NCI-H69 (cell line): ENCODE measurements at regions not wholly inside any gene's neighbourhood (a gene's known extent, or its start where the extent isn't known, plus 50 kb on each side); places are given as distances from the start of the nearest gene placed in this dataset.

Experiments
- DNase-seq: peaks from one replicate; lab custom pipeline; 2025; lab: John Stamatoyannopoulos, UW

GRCh38 chr2:120477198-120477597 lies 131.3 kb downstream of the INHBB start:
- peak; percentile 14 for DNase-seq

GRCh38 chr2:120477831-120478481 lies 132.0 kb downstream of the INHBB start:
- no peak for DNase-seq

- no peak for DNase-seq
These were observed 134.5 kb downstream of the INHBB start for GRCh38 chr2:120480346-120480902.

- DNase-seq, result no peak
These were observed 135.0 kb downstream of the INHBB start for GRCh38 chr2:120480903-120481445.

- no peak for DNase-seq
These were observed 135.7 kb downstream of the INHBB start for GRCh38 chr2:120481446-120482194.

- no peak for DNase-seq
These were observed 136.4 kb downstream of the INHBB start for GRCh38 chr2:120482334-120482733.

- no peak for DNase-seq
These were observed 137.4 kb downstream of the INHBB start for GRCh38 chr2:120483355-120483754.

- DNase-seq, result no peak
These were observed 139.2 kb downstream of the INHBB start for GRCh38 chr2:120485096-120485495.

- no peak for DNase-seq
These were observed 140.5 kb downstream of the INHBB start for GRCh38 chr2:120486441-120486840.

- DNase-seq, result no peak
These were observed 141.0 kb downstream of the INHBB start for GRCh38 chr2:120486946-120487345.

- peak; percentile 5 for DNase-seq
These were observed 142.6 kb downstream of the INHBB start for GRCh38 chr2:120488531-120488930.

- DNase-seq, result no peak
These were observed 143.1 kb downstream of the INHBB start for GRCh38 chr2:120489023-120489422.

GRCh38 chr2:120490091-120490798 lies 144.3 kb downstream of the INHBB start:
- DNase-seq, result no peak

GRCh38 chr2:120491111-120491625 lies 145.2 kb downstream of the INHBB start:
- DNase-seq, result no peak

- DNase-seq, result no peak
These were observed 147.3 kb downstream of the INHBB start for GRCh38 chr2:120493231-120493630.

GRCh38 chr2:120494446-120494845 lies 148.5 kb downstream of the INHBB start:
- no peak for DNase-seq

GRCh38 chr2:120495586-120495985 lies 149.7 kb downstream of the INHBB start:
- no peak for DNase-seq

- DNase-seq, result no peak
These were observed 150.3 kb downstream of the INHBB start for GRCh38 chr2:120496235-120496634.

- DNase-seq, result no peak
These were observed 150.8 kb downstream of the INHBB start for GRCh38 chr2:120496759-120497158.

GRCh38 chr2:120497261-120497977 lies 151.5 kb downstream of the INHBB start:
- DNase-seq, result no peak

GRCh38 chr2:120498121-120498520 lies 152.2 kb downstream of the INHBB start:
- DNase-seq, result no peak
